ENCODE measurements at regions not wholly inside any gene's neighbourhood (a gene's known extent, or its start where the extent isn't known, plus 50 kb on each side); places are given as distances from the start of the nearest gene placed in this dataset.

DNA sequence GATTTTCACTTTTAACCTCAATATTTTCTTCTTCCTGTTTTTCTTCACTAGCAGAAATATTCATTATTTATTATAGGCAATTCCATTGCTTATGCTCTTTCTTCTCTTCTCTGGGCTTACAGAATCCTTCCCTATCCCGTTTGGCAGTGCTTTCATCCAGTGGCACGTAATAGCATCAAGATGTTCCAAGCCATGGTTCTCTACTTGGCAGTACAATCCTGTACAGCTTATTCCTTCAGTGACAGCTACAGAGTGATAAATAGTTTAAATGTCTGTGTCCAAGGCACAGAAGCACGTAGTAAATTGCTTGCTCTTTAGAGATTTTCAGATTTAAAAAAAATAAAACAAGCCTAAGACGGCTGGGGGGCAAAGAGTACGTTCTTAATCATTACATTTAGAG lies 1964.3 kb downstream of the SUCLG1 start:
- Mint-ChIP-seq H3K27me3 (no peaks in the 10 kb centered on the region), H3K4me1 (no peaks in the 10 kb centered on the region), H3K27ac (no peak overlapping the region), H3K4me3 (no peak overlapping the region), H3K36me3 (no peaks in the 10 kb centered on the region), H3K9me3 (peaks cover 15% of the 10 kb centered on the region)
- DNase-seq: no peak
- CTCF ChIA-PET: no interaction called here

DNA sequence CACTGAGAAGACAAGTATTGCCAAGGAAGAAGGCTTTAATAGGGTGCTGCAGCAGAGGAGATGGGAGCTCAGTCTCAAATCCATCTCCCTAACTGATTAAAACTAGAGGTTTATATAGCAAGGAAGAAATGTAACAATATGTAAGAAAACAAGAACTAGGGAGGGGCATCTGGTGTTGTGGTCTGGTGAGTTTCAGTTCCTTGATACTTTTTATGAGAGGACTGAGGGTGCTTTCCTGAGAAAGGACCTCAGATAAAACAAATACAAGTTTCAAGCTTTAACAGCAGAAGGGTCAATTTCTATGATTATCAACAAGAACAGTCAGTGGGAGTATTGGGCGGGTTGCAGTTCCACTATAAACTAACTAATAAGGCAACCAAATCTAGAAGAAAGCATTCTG lies 1967.5 kb downstream of the SUCLG1 start:
- DNase-seq: no peak
- H3K4me3 Mint-ChIP-seq: no peak overlapping the region
- H3K4me1 Mint-ChIP-seq: no peaks in the 10 kb centered on the region
- H3K36me3 Mint-ChIP-seq: no peaks in the 10 kb centered on the region
- no peaks in the 10 kb centered on the region for H3K27me3 Mint-ChIP-seq
- CTCF ChIA-PET: no interaction called here
- no peak overlapping the region for H3K27ac Mint-ChIP-seq
- peaks cover 6% of the 10 kb centered on the region for H3K9me3 Mint-ChIP-seq

DNA sequence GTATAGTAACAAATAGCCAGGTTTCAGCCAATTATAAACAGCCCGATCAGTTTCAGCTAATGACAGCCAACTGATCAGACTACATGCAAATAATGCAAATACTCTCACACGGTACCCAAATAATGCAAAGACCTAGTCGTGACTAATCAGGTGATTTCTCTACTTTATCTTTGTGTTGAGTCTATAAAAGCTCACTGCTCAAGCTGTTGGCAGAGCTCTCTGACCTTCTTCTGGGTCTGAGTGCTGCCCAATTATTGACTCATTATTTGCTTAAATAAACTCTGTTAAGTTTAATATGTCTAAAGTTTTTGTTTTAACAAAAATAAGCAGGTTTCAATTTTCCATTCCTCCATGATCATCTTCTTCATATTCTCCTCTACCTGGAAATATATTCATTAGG lies 1971.7 kb downstream of the SUCLG1 start:
- Mint-ChIP-seq H3K9me3 (peaks cover 6% of the 10 kb centered on the region), H3K4me3 (no peak overlapping the region), H3K4me1 (no peaks in the 10 kb centered on the region), H3K27me3 (no peaks in the 10 kb centered on the region), H3K36me3 (no peaks in the 10 kb centered on the region), H3K27ac (no peak overlapping the region)
- CTCF ChIA-PET: no interaction called here
- no peak for DNase-seq

GRCh38 chr2:82485701-82486100 lies 1973.4 kb downstream of the SUCLG1 start:
- H3K27ac Mint-ChIP-seq: no peak overlapping the region
- H3K9me3 Mint-ChIP-seq: peaks cover 4% of the 10 kb centered on the region
- no peaks in the 10 kb centered on the region for H3K27me3 Mint-ChIP-seq
- CTCF ChIA-PET: no interaction called here
- H3K4me1 Mint-ChIP-seq: no peaks in the 10 kb centered on the region
- no peaks in the 10 kb centered on the region for H3K36me3 Mint-ChIP-seq
- no peak overlapping the region for H3K4me3 Mint-ChIP-seq
- DNase-seq: no peak

GRCh38 chr2:82481207-82481606 lies 1977.9 kb downstream of the SUCLG1 start:
- Mint-ChIP-seq H3K27me3 (no peaks in the 10 kb centered on the region), H3K36me3 (no peaks in the 10 kb centered on the region), H3K27ac (no peak overlapping the region), H3K4me1 (no peaks in the 10 kb centered on the region), H3K4me3 (no peak overlapping the region), H3K9me3 (peaks cover 10% of the 10 kb centered on the region)
- DNase-seq: no peak
- CTCF ChIA-PET: no interaction called here

DNA sequence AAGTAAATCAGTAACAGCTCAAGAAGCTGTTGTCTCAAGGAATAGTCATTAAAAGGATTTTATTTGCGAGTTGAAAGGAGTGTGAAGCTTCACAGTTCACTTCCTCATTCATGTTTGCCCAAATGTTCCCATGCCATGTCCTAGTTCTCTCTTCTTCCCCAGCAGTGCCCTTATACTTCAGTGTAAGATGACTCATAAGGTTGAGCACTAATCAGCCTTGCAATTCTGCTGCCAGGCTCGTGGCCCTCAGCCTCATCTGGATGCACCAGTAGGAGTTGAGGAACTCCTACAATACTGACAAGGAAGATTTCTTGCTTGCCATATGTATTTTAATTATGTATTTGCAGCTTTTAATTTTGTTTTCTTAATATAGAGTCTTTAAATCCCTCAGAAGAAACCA lies 1980.4 kb downstream of the SUCLG1 start:
- H3K36me3 Mint-ChIP-seq: no peaks in the 10 kb centered on the region
- H3K4me3 Mint-ChIP-seq: no peak overlapping the region
- no peaks in the 10 kb centered on the region for H3K27me3 Mint-ChIP-seq
- no peaks in the 10 kb centered on the region for H3K4me1 Mint-ChIP-seq
- CTCF ChIA-PET: no interaction called here
- no peak overlapping the region for H3K27ac Mint-ChIP-seq
- H3K9me3 Mint-ChIP-seq: peaks cover 10% of the 10 kb centered on the region
- DNase-seq: no peak

DNA sequence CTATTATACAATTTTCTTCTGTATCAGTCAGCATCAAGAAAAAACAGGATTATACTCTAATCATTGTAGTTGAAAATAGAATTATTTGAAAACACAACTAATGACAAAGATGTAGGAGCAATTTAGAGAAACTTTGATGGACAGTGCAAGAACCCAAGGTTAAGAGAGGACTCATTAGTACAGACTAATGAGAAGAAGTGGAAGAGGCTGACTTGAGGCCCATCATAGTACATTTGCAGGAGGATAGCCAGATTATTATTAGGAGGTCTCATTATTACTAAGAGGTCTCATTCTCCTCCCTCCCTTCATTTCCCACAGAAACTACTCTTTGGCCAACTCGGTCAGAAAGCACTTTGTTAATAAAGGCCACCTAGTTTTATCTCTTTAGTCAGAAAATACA lies 1983.0 kb downstream of the SUCLG1 start:
- Mint-ChIP-seq H3K36me3 (no peaks in the 10 kb centered on the region), H3K27me3 (no peaks in the 10 kb centered on the region), H3K4me1 (no peaks in the 10 kb centered on the region), H3K27ac (no peak overlapping the region), H3K4me3 (no peak overlapping the region), H3K9me3 (peaks cover 13% of the 10 kb centered on the region)
- CTCF ChIA-PET: no interaction called here
- no peak for DNase-seq

- H3K9me3 Mint-ChIP-seq: peaks cover 9% of the 10 kb centered on the region
- H3K27ac Mint-ChIP-seq: no peak overlapping the region
- no peaks in the 10 kb centered on the region for H3K27me3 Mint-ChIP-seq
- CTCF ChIA-PET: no interaction called here
- no peak overlapping the region for H3K4me3 Mint-ChIP-seq
- H3K36me3 Mint-ChIP-seq: no peaks in the 10 kb centered on the region
- DNase-seq: no peak
- H3K4me1 Mint-ChIP-seq: no peaks in the 10 kb centered on the region
Measured at GRCh38 chr2:82428251-82428650, 2030.8 kb downstream of the SUCLG1 start.

- DNase-seq: no peak
- H3K4me1 Mint-ChIP-seq: no peaks in the 10 kb centered on the region
- H3K36me3 Mint-ChIP-seq: no peaks in the 10 kb centered on the region
- H3K27me3 Mint-ChIP-seq: no peaks in the 10 kb centered on the region
- H3K9me3 Mint-ChIP-seq: peaks cover 14% of the 10 kb centered on the region
- no peak overlapping the region for H3K4me3 Mint-ChIP-seq
- CTCF ChIA-PET: no interaction called here
- no peak overlapping the region for H3K27ac Mint-ChIP-seq
Measured at GRCh38 chr2:82412021-82412420, 2047.1 kb downstream of the SUCLG1 start.

GRCh38 chr2:82411071-82411470 lies 2048.0 kb downstream of the SUCLG1 start:
- DNase-seq: no peak
- no peaks in the 10 kb centered on the region for H3K27me3 Mint-ChIP-seq
- no peaks in the 10 kb centered on the region for H3K4me1 Mint-ChIP-seq
- CTCF ChIA-PET: no interaction called here
- H3K9me3 Mint-ChIP-seq: peaks cover 14% of the 10 kb centered on the region
- H3K4me3 Mint-ChIP-seq: no peak overlapping the region
- H3K36me3 Mint-ChIP-seq: no peaks in the 10 kb centered on the region
- no peak overlapping the region for H3K27ac Mint-ChIP-seq

DNA sequence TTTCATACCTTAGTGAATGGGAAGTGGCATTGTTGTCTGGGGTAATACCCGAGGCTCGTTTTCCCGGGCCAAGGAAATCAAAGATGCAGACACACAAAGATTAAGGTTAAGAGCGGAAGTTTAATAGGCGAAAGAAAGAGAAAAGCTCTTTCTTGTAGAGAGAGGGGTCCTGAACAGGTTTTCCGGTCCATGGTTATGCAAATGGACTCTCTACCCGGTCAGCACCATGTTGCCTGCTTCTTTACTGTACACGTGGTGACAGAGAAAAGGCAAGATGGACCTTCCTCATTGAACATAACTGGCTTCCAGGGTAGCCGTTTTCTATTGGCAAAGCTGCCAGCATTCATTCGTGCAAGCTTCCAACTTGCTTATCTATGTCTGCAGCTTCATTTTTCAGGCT lies 2063.5 kb downstream of the SUCLG1 start:
- DNase-seq: no peak
- Mint-ChIP-seq H3K27ac (no peak overlapping the region), H3K9me3 (peaks cover 3% of the 10 kb centered on the region), H3K36me3 (no peaks in the 10 kb centered on the region), H3K27me3 (no peaks in the 10 kb centered on the region), H3K4me1 (no peaks in the 10 kb centered on the region), H3K4me3 (no peak overlapping the region)
- CTCF ChIA-PET: no interaction called here

DNA sequence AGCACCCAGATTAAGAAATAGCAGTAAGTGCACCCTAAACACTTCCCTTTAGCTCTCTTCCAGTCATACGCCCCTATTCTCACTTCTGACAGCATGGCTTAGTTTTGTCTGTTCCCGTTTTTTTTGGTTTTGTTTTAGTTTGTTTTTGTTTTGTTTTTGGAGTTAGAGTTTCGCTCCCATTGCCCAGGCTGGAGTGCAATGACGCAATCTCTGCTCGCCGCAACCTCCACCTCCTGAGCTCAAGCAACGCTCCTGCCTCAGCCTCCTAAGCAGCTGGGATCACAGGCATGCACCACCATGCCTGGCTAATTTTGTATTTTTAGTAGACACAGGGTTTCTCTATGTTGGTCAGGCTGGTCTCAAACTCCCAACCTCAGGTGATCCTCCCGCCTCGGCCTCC lies 2067.7 kb downstream of the SUCLG1 start:
- Mint-ChIP-seq H3K27ac (no peak overlapping the region), H3K27me3 (no peaks in the 10 kb centered on the region), H3K4me3 (no peak overlapping the region), H3K36me3 (no peaks in the 10 kb centered on the region), H3K4me1 (no peaks in the 10 kb centered on the region), H3K9me3 (no peaks in the 10 kb centered on the region)
- DNase-seq: no peak
- CTCF ChIA-PET: no interaction called here

GRCh38 chr2:82355622-82356021 lies 2051.1 kb upstream of the LRRTM1 start:
- no peaks in the 10 kb centered on the region for H3K4me1 Mint-ChIP-seq

GRCh38 chr2:82345910-82346309 lies 2041.4 kb upstream of the LRRTM1 start:
- no peak overlapping the region for H3K27ac Mint-ChIP-seq

More at GRCh38 chr2:82355622-82356021, 2051.1 kb upstream of the LRRTM1 start:
- Mint-ChIP-seq H3K4me3 (no peak overlapping the region), H3K27me3 (no peaks in the 10 kb centered on the region), H3K9me3 (peaks cover 8% of the 10 kb centered on the region), H3K36me3 (no peaks in the 10 kb centered on the region), H3K27ac (no peak overlapping the region)
- no peak for DNase-seq
- CTCF ChIA-PET: no interaction called here

GRCh38 chr2:82344670-82345069 lies 2040.1 kb upstream of the LRRTM1 start:
- no peak overlapping the region for H3K4me3 Mint-ChIP-seq
- no peaks in the 10 kb centered on the region for H3K4me1 Mint-ChIP-seq
- no peak for DNase-seq
- CTCF ChIA-PET: no interaction called here
- no peak overlapping the region for H3K27ac Mint-ChIP-seq
- peaks cover 2% of the 10 kb centered on the region for H3K9me3 Mint-ChIP-seq
- H3K27me3 Mint-ChIP-seq: no peaks in the 10 kb centered on the region
- H3K36me3 Mint-ChIP-seq: no peaks in the 10 kb centered on the region

More at GRCh38 chr2:82345910-82346309, 2041.4 kb upstream of the LRRTM1 start:
- no peak for DNase-seq
- CTCF ChIA-PET: no interaction called here
- H3K9me3 Mint-ChIP-seq: peaks cover 5% of the 10 kb centered on the region
- H3K36me3 Mint-ChIP-seq: no peaks in the 10 kb centered on the region
- H3K27me3 Mint-ChIP-seq: no peaks in the 10 kb centered on the region
- H3K4me1 Mint-ChIP-seq: no peaks in the 10 kb centered on the region
- no peak overlapping the region for H3K4me3 Mint-ChIP-seq

GRCh38 chr2:82342356-82342755 lies 2037.8 kb upstream of the LRRTM1 start:
- H3K4me1 Mint-ChIP-seq: no peaks in the 10 kb centered on the region
- no peak overlapping the region for H3K4me3 Mint-ChIP-seq
- CTCF ChIA-PET: no interaction called here
- peaks cover 2% of the 10 kb centered on the region for H3K9me3 Mint-ChIP-seq
- H3K27ac Mint-ChIP-seq: no peak overlapping the region
- DNase-seq: no peak
- no peaks in the 10 kb centered on the region for H3K27me3 Mint-ChIP-seq
- no peaks in the 10 kb centered on the region for H3K36me3 Mint-ChIP-seq
